ENCODE measurements at regions not wholly inside any gene's neighbourhood (a gene's known extent, or its start where the extent isn't known, plus 50 kb on each side); places are given as distances from the start of the nearest gene placed in this dataset.

DNA sequence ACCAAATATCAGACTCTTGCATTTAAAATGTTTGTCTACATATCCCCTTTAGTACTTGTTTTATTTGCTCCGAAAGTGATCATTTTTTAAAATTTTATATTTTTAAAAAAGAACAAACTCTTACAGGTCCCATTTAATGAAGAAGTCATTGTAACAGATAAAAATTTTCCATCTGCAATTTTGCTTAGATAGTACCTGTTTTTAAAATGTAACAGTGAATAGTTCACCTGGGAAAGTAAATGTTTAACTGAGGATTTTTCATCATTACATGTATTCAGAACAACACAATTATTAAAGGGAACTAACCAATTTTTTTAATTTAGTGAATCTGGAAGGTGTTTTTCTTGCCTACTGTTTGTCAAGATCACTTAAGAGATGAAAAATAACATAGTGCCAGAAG, 1099.5 kb upstream of the PHF14 start:
- TF ChIP-seq, protein P1, sequence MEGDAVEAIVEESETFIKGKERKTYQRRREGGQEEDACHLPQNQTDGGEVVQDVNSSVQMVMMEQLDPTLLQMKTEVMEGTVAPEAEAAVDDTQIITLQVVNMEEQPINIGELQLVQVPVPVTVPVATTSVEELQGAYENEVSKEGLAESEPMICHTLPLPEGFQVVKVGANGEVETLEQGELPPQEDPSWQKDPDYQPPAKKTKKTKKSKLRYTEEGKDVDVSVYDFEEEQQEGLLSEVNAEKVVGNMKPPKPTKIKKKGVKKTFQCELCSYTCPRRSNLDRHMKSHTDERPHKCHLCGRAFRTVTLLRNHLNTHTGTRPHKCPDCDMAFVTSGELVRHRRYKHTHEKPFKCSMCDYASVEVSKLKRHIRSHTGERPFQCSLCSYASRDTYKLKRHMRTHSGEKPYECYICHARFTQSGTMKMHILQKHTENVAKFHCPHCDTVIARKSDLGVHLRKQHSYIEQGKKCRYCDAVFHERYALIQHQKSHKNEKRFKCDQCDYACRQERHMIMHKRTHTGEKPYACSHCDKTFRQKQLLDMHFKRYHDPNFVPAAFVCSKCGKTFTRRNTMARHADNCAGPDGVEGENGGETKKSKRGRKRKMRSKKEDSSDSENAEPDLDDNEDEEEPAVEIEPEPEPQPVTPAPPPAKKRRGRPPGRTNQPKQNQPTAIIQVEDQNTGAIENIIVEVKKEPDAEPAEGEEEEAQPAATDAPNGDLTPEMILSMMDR (conservative IDR thresholded peaks at IDR 0.05), result no peak

DNA sequence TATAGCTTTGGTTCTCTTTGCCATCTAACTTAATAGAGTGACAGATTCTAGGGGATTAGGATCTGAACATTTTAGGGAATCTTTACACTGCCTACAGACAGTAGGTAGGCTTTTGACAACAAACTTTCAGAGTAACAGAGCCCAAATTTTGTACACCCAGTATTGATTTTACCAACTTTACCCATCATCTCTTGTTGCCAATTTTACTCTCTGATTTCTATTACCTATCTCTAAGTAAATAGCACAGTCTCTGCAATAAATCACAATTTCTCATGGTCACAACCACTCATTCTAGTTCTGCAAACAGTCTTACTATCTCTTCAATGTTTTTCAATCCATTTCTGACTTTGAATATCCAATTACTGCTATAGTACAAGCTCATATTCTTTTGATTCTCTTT, 1097.6 kb upstream of the PHF14 start:
- TF ChIP-seq, protein P1 (conservative IDR thresholded peaks at IDR 0.05), result no peak
- H3K27ac ChIP-seq, result no peak overlapping the region

More for the DNA sequence above, 1099.5 kb upstream of the PHF14 start:
- no peak overlapping the region for H3K27ac ChIP-seq

DNA sequence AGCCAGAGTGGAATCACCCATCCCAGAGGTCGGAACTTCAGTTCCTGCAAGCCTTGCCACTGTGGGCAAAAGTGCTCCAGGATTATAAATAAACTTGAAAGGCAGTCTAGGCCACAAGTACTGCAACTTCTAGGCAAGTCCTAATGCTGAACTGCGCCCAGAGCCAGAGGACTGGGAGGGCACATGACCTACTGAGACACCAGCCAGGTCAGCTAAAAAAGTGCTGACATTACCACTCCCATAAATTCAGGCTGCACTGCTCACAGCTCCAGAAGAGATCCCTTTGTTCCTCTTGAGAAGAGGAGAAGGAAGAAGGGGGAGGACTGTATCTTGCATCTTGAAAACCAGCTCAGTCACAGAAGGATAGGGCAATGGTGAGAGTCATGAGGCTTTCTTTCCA, 1084.1 kb upstream of the PHF14 start:
- H3K27ac ChIP-seq, result no peak overlapping the region
- TF ChIP-seq, protein P1 (conservative IDR thresholded peaks at IDR 0.05), result no peak

DNA sequence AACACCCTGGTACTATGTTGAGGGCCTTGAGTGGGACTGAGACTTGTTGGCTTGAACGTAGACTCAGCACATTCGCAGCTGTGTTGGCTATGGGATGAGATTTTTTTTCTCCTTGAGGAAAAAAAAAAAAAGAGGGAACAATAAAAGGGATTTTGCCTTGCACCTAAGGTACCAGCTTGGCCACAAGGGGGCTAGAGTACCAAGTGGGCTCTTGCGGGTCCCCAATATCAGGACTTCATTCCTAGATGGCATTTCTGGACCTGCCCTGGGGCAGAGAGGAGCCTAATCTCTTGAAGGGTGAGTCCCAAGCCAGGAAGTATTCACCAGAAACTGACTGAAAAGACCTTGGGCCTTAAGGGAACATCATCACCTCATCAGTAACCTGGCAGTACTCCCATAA, 1083.6 kb upstream of the PHF14 start:
- no peak overlapping the region for H3K27ac ChIP-seq
- TF ChIP-seq, protein P1 (conservative IDR thresholded peaks at IDR 0.05), result no peak

- TF ChIP-seq, protein P1 (conservative IDR thresholded peaks at IDR 0.05), result no peak
- no peak overlapping the region for H3K27ac ChIP-seq
Measured at GRCh38 chr7:9891056-9891455, 1082.6 kb upstream of the PHF14 start.

DNA sequence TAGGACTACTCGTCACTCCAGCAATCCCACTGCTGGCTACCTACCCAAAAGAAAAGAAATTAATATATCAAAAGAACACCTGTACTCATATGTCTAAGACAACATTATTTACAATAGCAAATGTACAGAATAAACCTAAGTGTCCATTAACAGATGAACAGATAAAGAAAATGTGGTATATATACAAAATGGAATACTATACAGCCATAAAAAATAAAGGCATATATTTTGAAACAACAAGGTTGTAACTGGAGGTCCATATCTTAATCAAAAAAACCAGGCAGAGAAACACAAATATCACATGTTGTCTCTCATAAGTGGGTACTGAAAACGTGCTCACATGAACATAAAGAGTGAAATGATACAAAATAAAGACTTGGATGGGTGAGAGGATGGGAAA, 1073.3 kb upstream of the PHF14 start:
- no peak overlapping the region for H3K27ac ChIP-seq
- TF ChIP-seq, protein P1 (conservative IDR thresholded peaks at IDR 0.05), result no peak

- H3K27ac ChIP-seq, result no peak overlapping the region
- TF ChIP-seq, protein P1 (conservative IDR thresholded peaks at IDR 0.05), result no peak
Measured at GRCh38 chr7:9921326-9921725, 1052.3 kb upstream of the PHF14 start.
